Stimulated activated CD8-positive, alpha-beta memory T cell treated with anti-CD3 and anti-CD28 coated beads, Interleukin-4, amount 100 ng/mL, for 48 hours (primary cell): ENCODE measurements at regions not wholly inside any gene's neighbourhood (a gene's known extent, or its start where the extent isn't known, plus 50 kb on each side); places are given as distances from the start of the nearest gene placed in this dataset.

Experiments used
- DNase-seq: peaks from one replicate; pipeline ENCODE4 v3.0.0-alpha.2; 2020

GRCh38 chr16:26992666-26993349 is 73.9 kb upstream of the C16orf82 start:
- no peak for DNase-seq

GRCh38 chr16:26993511-26993910 is 73.2 kb upstream of the C16orf82 start:
- DNase-seq, result no peak

GRCh38 chr16:26993963-26994362 is 72.8 kb upstream of the C16orf82 start:
- DNase-seq, result no peak

- no peak for DNase-seq
These were observed 71.2 kb upstream of the C16orf82 start for GRCh38 chr16:26995522-26995921.

GRCh38 chr16:27005386-27005785 is 61.3 kb upstream of the C16orf82 start:
- DNase-seq, result no peak
